PC-3 (cell line): ENCODE measurements at regions not wholly inside any gene's neighbourhood (a gene's known extent, or its start where the extent isn't known, plus 50 kb on each side); places are given as distances from the start of the nearest gene placed in this dataset.

Experiments used
- ATAC-seq: fragments of 200-7000 bp; cut with Tn5 transposase; 2 replicates; pipeline ENCODE4 v1.9.1; 2020; ENCODE audit warnings: mild to moderate bottlenecking, moderate library complexity
- BruUV-seq: library from RNA; stranded (reverse); fragments of 400-500 nt; replicated peaks from 2 replicates; lab custom pipeline; 2021; lab: Mats Ljungman, UMichigan
- CTCF ChIA-PET: fragments of 300-600 bp; sonication (Branson Sonifier 250); formaldehyde crosslinking; loops from one replicate; lab custom pipeline; 2022; ENCODE audit warnings: antibody characterized with exemption; lab: Charles Lee
- POLR2A ChIA-PET: fragments of 300-600 bp; sonication (Branson Sonifier 250); formaldehyde crosslinking; loops from one replicate; lab custom pipeline; 2022; ENCODE audit warnings: antibody characterized with exemption; ENCODE audit not compliant: unreplicated experiment; lab: Charles Lee
- DNase-seq: peaks from one replicate; pipeline ENCODE4 v3.0.0-alpha.2; 2015
- H2AFZ ChIP-seq: fragments of 300-600 bp; sonication (generic); 2 replicates; pipeline ENCODE4 v1.6.0; 2016; ENCODE audit warnings: antibody characterized with exemption, low read length
- H3F3A ChIP-seq: fragments of 300-600 bp; sonication (generic); one replicate; pipeline ENCODE4 v1.6.0; 2017; ENCODE audit warnings: antibody characterized with exemption, low read length, control low read depth, mild to moderate bottlenecking; ENCODE audit not compliant: unreplicated experiment
- H3K27ac ChIP-seq: fragments of 300-600 bp; sonication (generic); 2 replicates; pipeline ENCODE4 v1.5.1; 2016; ENCODE audit warnings: mild to moderate bottlenecking, low read length
- H3K27me3 ChIP-seq: fragments of 300-600 bp; sonication (generic); 2 replicates; pipeline ENCODE4 v1.6.1; 2016; ENCODE audit warnings: low read length, mixed read lengths
- H3K36me3 ChIP-seq: fragments of 300-600 bp; sonication (generic); 2 replicates; pipeline ENCODE4 v1.6.1; 2016; ENCODE audit warnings: low read depth, mixed run types, low read length, mixed read lengths
- H3K4me1 ChIP-seq: fragments of 300-600 bp; sonication (generic); 2 replicates; pipeline ENCODE4 v1.5.1; 2016; ENCODE audit warnings: low read length; ENCODE audit not compliant: insufficient read depth
- H3K4me2 ChIP-seq: fragments of 300-600 bp; sonication (generic); 2 replicates; pipeline ENCODE4 v1.6.0; 2016; ENCODE audit warnings: low read length
- H3K4me3 ChIP-seq: fragments of 300-600 bp; sonication (generic); 2 replicates; pipeline ENCODE4 v1.5.1; 2016; ENCODE audit warnings: mild to moderate bottlenecking, low read length, mixed read lengths
- H3K79me2 ChIP-seq: fragments of 300-600 bp; sonication (generic); 2 replicates; pipeline ENCODE4 v1.6.1; 2017; ENCODE audit warnings: low read length, mixed read lengths
- H3K9ac ChIP-seq: fragments of 300-600 bp; sonication (generic); 2 replicates; pipeline ENCODE4 v1.6.0; 2016; ENCODE audit warnings: mild to moderate bottlenecking, low read length
- H3K9me2 ChIP-seq: fragments of 300-600 bp; sonication (generic); replicated peaks from 2 replicates; pipeline ENCODE4 v1.6.1; 2016; ENCODE audit warnings: mixed run types, low read length, mixed read lengths
- H3K9me3 ChIP-seq: fragments of 300-600 bp; sonication (generic); 2 replicates; pipeline ENCODE4 v1.6.1; 2016; ENCODE audit warnings: low read length, mixed read lengths
- H4K20me1 ChIP-seq: fragments of 300-600 bp; sonication (generic); 2 replicates; pipeline ENCODE4 v1.6.1; 2016; ENCODE audit warnings: low read length, mixed read lengths
- CTCF ChIP-seq: fragments of 300-600 bp; sonication (generic); conservative IDR thresholded peaks from 2 replicates; pipeline ENCODE4 v1.5.1; 2017; ENCODE audit warnings: antibody characterized with exemption, low read depth, mild to moderate bottlenecking, low read length
- EZH2 ChIP-seq: fragments of 300-600 bp; sonication (generic); IDR thresholded peaks from one replicate; pipeline ENCODE4 v1.6.1; 2017; ENCODE audit warnings: antibody characterized with exemption, mild to moderate bottlenecking, low read length; ENCODE audit not compliant: unreplicated experiment
- EZH2phosphoT487 ChIP-seq: fragments of 300-600 bp; sonication (generic); IDR thresholded peaks from 2 replicates; pipeline ENCODE4 v1.6.1; 2018; ENCODE audit warnings: mild to moderate bottlenecking, antibody characterized with exemption, low read length, borderline replicate concordance
- intact Hi-C: fragments of 100-400 bp; cut with micrococcal nuclease; formaldehyde crosslinking; loops from 2 replicates; pipeline ENCODE4 v1.9.0; 2023

GRCh38 chr5:167852515-167852914 is 438.9 kb upstream of the WWC1 start:
- Histone ChIP-seq H4K20me1 (no peaks in the 10 kb centered on the region), H2AFZ (no peak overlapping the region), H3K79me2 (no peaks in the 10 kb centered on the region), H3K9ac (no peak overlapping the region), H3F3A (no peaks in the 10 kb centered on the region), H3K4me3 (no peak overlapping the region), H3K27ac (no peak overlapping the region), H3K9me3 (no peaks in the 10 kb centered on the region), H3K27me3 (peaks cover 78% of the 10 kb centered on the region), H3K4me2 (no peak overlapping the region), H3K9me2 (no peaks in the 10 kb centered on the region), H3K36me3 (no peaks in the 10 kb centered on the region), H3K4me1 (no peaks in the 10 kb centered on the region)
- DNase-seq (no peak), ATAC-seq (no peak)
- BruUV-seq = no TSS peak
- ChIA-PET POLR2A (no interaction called here), CTCF (no interaction called here)
- TF ChIP-seq CTCF = no peak
- no peak for TF ChIP-seq EZH2
- TF ChIP-seq EZH2phosphoT487 = no peak
- intact Hi-C loops = no loop called here

- Histone ChIP-seq H3K27me3 (peaks cover 72% of the 10 kb centered on the region), H3K4me3 (no peak overlapping the region), H2AFZ (no peak overlapping the region), H3K4me1 (no peaks in the 10 kb centered on the region), H3K9ac (no peak overlapping the region), H3K9me2 (no peaks in the 10 kb centered on the region), H3K36me3 (no peaks in the 10 kb centered on the region), H3F3A (no peaks in the 10 kb centered on the region), H3K4me2 (no peak overlapping the region), H3K27ac (no peak overlapping the region), H3K9me3 (no peaks in the 10 kb centered on the region), H3K79me2 (no peaks in the 10 kb centered on the region), H4K20me1 (no peaks in the 10 kb centered on the region)
- intact Hi-C loops = no loop called here
- ATAC-seq (no peak), DNase-seq (no peak)
- ChIA-PET POLR2A (no interaction called here), CTCF (no interaction called here)
- BruUV-seq = no TSS peak
- TF ChIP-seq EZH2phosphoT487 (no peak), CTCF (no peak), EZH2 (no peak)
Observed at GRCh38 chr5:167853421-167853820, 438.0 kb upstream of the WWC1 start.

- ATAC-seq (no peak), DNase-seq (no peak)
- Histone ChIP-seq H3F3A (no peaks in the 10 kb centered on the region), H4K20me1 (no peaks in the 10 kb centered on the region), H3K9ac (no peak overlapping the region), H3K36me3 (no peaks in the 10 kb centered on the region), H3K4me3 (no peak overlapping the region), H3K9me3 (no peaks in the 10 kb centered on the region), H3K4me2 (no peak overlapping the region), H2AFZ (no peak overlapping the region), H3K9me2 (no peaks in the 10 kb centered on the region), H3K4me1 (no peaks in the 10 kb centered on the region), H3K79me2 (no peaks in the 10 kb centered on the region), H3K27ac (no peak overlapping the region), H3K27me3 (peaks cover 49% of the 10 kb centered on the region)
- ChIA-PET CTCF (no interaction called here), POLR2A (no interaction called here)
- BruUV-seq = no TSS peak
- no peak for TF ChIP-seq EZH2phosphoT487
- TF ChIP-seq CTCF = no peak
- TF ChIP-seq EZH2 = no peak
- intact Hi-C loops = no loop called here
Observed at GRCh38 chr5:167855818-167856217, 435.6 kb upstream of the WWC1 start.
